NT2/D1 (cell line): ENCODE measurements at regions not wholly inside any gene's neighbourhood (a gene's known extent, or its start where the extent isn't known, plus 50 kb on each side); places are given as distances from the start of the nearest gene placed in this dataset.

ENCODE experiments used
- DNase-seq: peaks from one replicate; pipeline ENCODE4 v3.0.0-alpha.2; 2011; ENCODE audit warnings: low read depth, low spot score
- H3K27me3 ChIP-seq: 2 replicates; pipeline ENCODE4 v1.6.0; 2011; ENCODE audit warnings: mild to moderate bottlenecking; ENCODE audit not compliant: insufficient read length, insufficient read depth
- H3K36me3 ChIP-seq: 2 replicates; pipeline ENCODE4 v1.6.1; 2011; ENCODE audit warnings: mild to moderate bottlenecking, low read length, mixed read lengths; ENCODE audit not compliant: insufficient read depth, insufficient read length
- H3K4me1 ChIP-seq: 2 replicates; pipeline ENCODE4 v1.5.1; 2011; ENCODE audit not compliant: insufficient read depth, insufficient read length
- H3K4me3 ChIP-seq: 2 replicates; pipeline ENCODE4 v1.5.1; 2011; ENCODE audit warnings: low read depth; ENCODE audit not compliant: insufficient read length
- H3K9ac ChIP-seq: 2 replicates; pipeline ENCODE4 v1.6.0; 2011; ENCODE audit warnings: low read depth; ENCODE audit not compliant: insufficient read length
- H3K9me3 ChIP-seq: 2 replicates; pipeline ENCODE4 v1.5.1; 2011; ENCODE audit warnings: mild to moderate bottlenecking, low read length; ENCODE audit not compliant: insufficient read depth
- SUZ12 ChIP-seq: IDR thresholded peaks from 2 replicates; pipeline ENCODE4 v1.6.1; 2011; ENCODE audit not compliant: insufficient read length, insufficient read depth; ENCODE audit errors: extremely low read depth
- YY1 ChIP-seq: IDR thresholded peaks from 2 replicates; pipeline ENCODE4 v1.6.1; 2011; ENCODE audit not compliant: insufficient read length, insufficient read depth
- ZNF274 ChIP-seq: IDR thresholded peaks from 2 replicates; pipeline ENCODE4 v1.6.1; 2011; ENCODE audit warnings: mild to moderate bottlenecking, low read depth, low read length

- no peak overlapping the region for H3K9ac ChIP-seq
- TF ChIP-seq SUZ12 (no peak), ZNF274 (no peak), YY1 (no peak)
- peaks cover 7% of the 10 kb centered on the region for H3K4me1 ChIP-seq
- H3K36me3 ChIP-seq = no peaks in the 10 kb centered on the region
- H3K9me3 ChIP-seq = peaks cover 8% of the 10 kb centered on the region; the same call in 1 of the 2 replicates
- no peak overlapping the region for H3K4me3 ChIP-seq
- H3K27me3 ChIP-seq = no peaks in the 10 kb centered on the region
- DNase-seq = no peak
These were observed 76.3 kb upstream of the MAP1LC3B2 start for GRCh38 chr12:116482859-116483258.

GRCh38 chr12:116483959-116484750 is 75.0 kb upstream of the MAP1LC3B2 start:
- peaks cover 7% of the 10 kb centered on the region for H3K4me1 ChIP-seq
- no peak overlapping the region for H3K4me3 ChIP-seq
- H3K9ac ChIP-seq = no peak overlapping the region
- H3K9me3 ChIP-seq = no peaks in the 10 kb centered on the region; the same call in 1 of the 2 replicates
- H3K27me3 ChIP-seq = no peaks in the 10 kb centered on the region
- no peak for DNase-seq
- no peaks in the 10 kb centered on the region for H3K36me3 ChIP-seq
- no peak for TF ChIP-seq SUZ12
- no peak for TF ChIP-seq ZNF274
- no peak for TF ChIP-seq YY1

GRCh38 chr12:116484807-116485206 is 74.4 kb upstream of the MAP1LC3B2 start:
- H3K9me3 ChIP-seq = no peaks in the 10 kb centered on the region; the same call in 1 of the 2 replicates
- no peak for DNase-seq

GRCh38 chr12:116489116-116489515 is 70.1 kb upstream of the MAP1LC3B2 start:
- Histone ChIP-seq H3K4me1 (no peaks in the 10 kb centered on the region), H3K27me3 (no peaks in the 10 kb centered on the region), H3K9ac (no peak overlapping the region), H3K9me3 (peaks cover 1% of the 10 kb centered on the region), H3K36me3 (no peaks in the 10 kb centered on the region), H3K4me3 (no peak overlapping the region)
- no peak for DNase-seq
- TF ChIP-seq YY1 (no peak), SUZ12 (no peak), ZNF274 (no peak)

More at GRCh38 chr12:116484807-116485206, 74.4 kb upstream of the MAP1LC3B2 start:
- Histone ChIP-seq H3K27me3 (no peaks in the 10 kb centered on the region), H3K4me1 (peaks cover 7% of the 10 kb centered on the region), H3K36me3 (no peaks in the 10 kb centered on the region), H3K4me3 (no peak overlapping the region), H3K9ac (no peak overlapping the region)
- TF ChIP-seq ZNF274 (no peak), YY1 (no peak), SUZ12 (no peak)

- H3K27me3 ChIP-seq = no peaks in the 10 kb centered on the region
- no peak for DNase-seq
- H3K9ac ChIP-seq = no peak overlapping the region
- H3K4me3 ChIP-seq = no peak overlapping the region
- no peaks in the 10 kb centered on the region for H3K36me3 ChIP-seq
- TF ChIP-seq SUZ12 (no peak), YY1 (no peak), ZNF274 (no peak)
- H3K4me1 ChIP-seq = no peaks in the 10 kb centered on the region
- H3K9me3 ChIP-seq = peaks cover 5% of the 10 kb centered on the region
These were observed 68.7 kb upstream of the MAP1LC3B2 start for GRCh38 chr12:116490471-116490870.

GRCh38 chr12:116492703-116493324 is 66.4 kb upstream of the MAP1LC3B2 start:
- Histone ChIP-seq H3K4me3 (no peak overlapping the region), H3K27me3 (no peaks in the 10 kb centered on the region), H3K9ac (no peak overlapping the region), H3K36me3 (no peaks in the 10 kb centered on the region), H3K4me1 (peaks cover 7% of the 10 kb centered on the region), H3K9me3 (peaks cover 5% of the 10 kb centered on the region)
- TF ChIP-seq SUZ12 (no peak), YY1 (no peak), ZNF274 (no peak)
- DNase-seq = no peak

GRCh38 chr12:116495260-116495659 is 63.9 kb upstream of the MAP1LC3B2 start:
- H3K9me3 ChIP-seq = peaks cover 5% of the 10 kb centered on the region
- peaks cover 7% of the 10 kb centered on the region for H3K4me1 ChIP-seq
- TF ChIP-seq ZNF274 (no peak), SUZ12 (no peak), YY1 (no peak)
- H3K9ac ChIP-seq = no peak overlapping the region
- H3K36me3 ChIP-seq = no peaks in the 10 kb centered on the region
- no peak for DNase-seq
- no peaks in the 10 kb centered on the region for H3K27me3 ChIP-seq
- no peak overlapping the region for H3K4me3 ChIP-seq
